Fibroblast of the aortic adventitia (primary cell): ENCODE measurements at regions not wholly inside any gene's neighbourhood (a gene's known extent, or its start where the extent isn't known, plus 50 kb on each side); places are given as distances from the start of the nearest gene placed in this dataset.

ENCODE experiments used
- DNase-seq: peaks from one replicate; pipeline ENCODE4 v3.0.0-alpha.2; 2010; ENCODE audit warnings: low read depth
- H3K4me3 ChIP-seq: 2 replicates; pipeline ENCODE4 v1.5.1; 2011; ENCODE audit warnings: low read depth, mild to moderate bottlenecking, control low read depth, low read length, moderate library complexity
- CTCF ChIP-seq: IDR thresholded peaks from 2 replicates; pipeline ENCODE4 v1.5.1; 2011; ENCODE audit warnings: mild to moderate bottlenecking, low read length, control low read depth, inconsistent platforms; ENCODE audit not compliant: insufficient read depth

GRCh38 chr9:13424872-13425271 is 145.4 kb upstream of the MPDZ start:
- DNase-seq, result no peak
- H3K4me3 ChIP-seq, result no peak overlapping the region
- no peak for TF ChIP-seq CTCF

GRCh38 chr9:13424204-13424603 is 144.7 kb upstream of the MPDZ start:
- no peak for TF ChIP-seq CTCF
- no peak for DNase-seq
- no peak overlapping the region for H3K4me3 ChIP-seq

- H3K4me3 ChIP-seq, result no peak overlapping the region
- no peak for TF ChIP-seq CTCF
- no peak for DNase-seq
Measured at GRCh38 chr9:13414349-13414748, 134.9 kb upstream of the MPDZ start.

GRCh38 chr9:13412331-13412730 is 132.8 kb upstream of the MPDZ start:
- TF ChIP-seq CTCF, result no peak
- H3K4me3 ChIP-seq, result no peak overlapping the region
- peak; percentile 74 for DNase-seq

GRCh38 chr9:13411791-13412190 is 132.3 kb upstream of the MPDZ start:
- DNase-seq, result peak; percentile 59
- no peak overlapping the region for H3K4me3 ChIP-seq
- TF ChIP-seq CTCF, result no peak

- peak; percentile 53 for DNase-seq
Measured at GRCh38 chr9:13410566-13411031, 131.1 kb upstream of the MPDZ start.

More at GRCh38 chr9:13410566-13411031, 131.1 kb upstream of the MPDZ start:
- no peak for TF ChIP-seq CTCF
- no peak overlapping the region for H3K4me3 ChIP-seq
